PC-9 (cell line): ENCODE measurements at regions not wholly inside any gene's neighbourhood (a gene's known extent, or its start where the extent isn't known, plus 50 kb on each side); places are given as distances from the start of the nearest gene placed in this dataset.

Experiments used
- BruUV-seq: library from RNA; stranded (reverse); fragments of 400-500 nt; replicated peaks from 2 replicates; lab custom pipeline; 2021; lab: Mats Ljungman, UMichigan
- CTCF ChIA-PET: fragments of 300-600 bp; sonication (Branson Sonifier 250); formaldehyde crosslinking; loops from one replicate; lab custom pipeline; 2022; ENCODE audit warnings: antibody characterized with exemption; lab: Charles Lee
- POLR2A ChIA-PET: fragments of 300-600 bp; sonication (Branson Sonifier 250); formaldehyde crosslinking; loops from one replicate; lab custom pipeline; 2022; ENCODE audit warnings: antibody characterized with exemption; ENCODE audit not compliant: unreplicated experiment; lab: Charles Lee
- DNase-seq, 2 experiments: peaks; one replicate each; pipeline versions ENCODE4 v3.0.0 to v3.0.0-alpha.2; 2015 to 2022; ENCODE audit warnings: mixed read lengths in 1 of 2
- H2AFZ ChIP-seq: fragments of 200-600 bp; sonication (generic); 2 replicates; pipeline ENCODE4 v1.8.1; 2017; ENCODE audit warnings: antibody characterized with exemption
- H3F3A ChIP-seq: fragments of 200-600 bp; sonication (generic); 2 replicates; pipeline ENCODE4 v1.8.1; 2017; ENCODE audit warnings: antibody characterized with exemption, mild to moderate bottlenecking, low read depth; ENCODE audit not compliant: insufficient read depth
- H3K27ac ChIP-seq: fragments of 200-600 bp; sonication (generic); 2 replicates; pipeline ENCODE4 v1.6.1; 2016; ENCODE audit warnings: mixed run types
- H3K27me3 ChIP-seq: fragments of 200-600 bp; sonication (generic); 2 replicates; pipeline ENCODE4 v1.6.1; 2016; ENCODE audit warnings: low read depth, mixed run types; ENCODE audit not compliant: insufficient read depth
- H3K36me3 ChIP-seq: fragments of 200-600 bp; sonication (generic); 2 replicates; pipeline ENCODE4 v1.6.1; 2016; ENCODE audit warnings: low read depth, mixed run types
- H3K4me1 ChIP-seq: fragments of 200-600 bp; sonication (generic); replicated peaks from 2 replicates; pipeline ENCODE4 v1.6.1; 2016; ENCODE audit warnings: mixed run types; ENCODE audit not compliant: insufficient read depth
- H3K4me2 ChIP-seq: fragments of 200-600 bp; sonication (generic); 2 replicates; pipeline ENCODE4 v1.6.1; 2017; ENCODE audit warnings: mixed run types
- H3K4me3 ChIP-seq: fragments of 200-600 bp; sonication (generic); 2 replicates; pipeline ENCODE4 v1.6.1; 2016; ENCODE audit warnings: mixed run types
- H3K79me2 ChIP-seq: fragments of 200-600 bp; sonication (generic); 2 replicates; pipeline ENCODE4 v1.6.1; 2017; ENCODE audit warnings: low read depth, mixed run types
- H3K9me2 ChIP-seq: fragments of 200-600 bp; sonication (generic); 2 replicates; pipeline ENCODE4 v1.8.1; 2017; ENCODE audit warnings: mild to moderate bottlenecking; ENCODE audit not compliant: insufficient read depth
- H3K9me3 ChIP-seq: fragments of 200-600 bp; sonication (generic); 2 replicates; pipeline ENCODE4 v1.8.1; 2016; ENCODE audit warnings: low read depth; ENCODE audit not compliant: insufficient read depth
- H4K20me1 ChIP-seq: fragments of 200-600 bp; sonication (generic); 2 replicates; pipeline ENCODE4 v1.8.1; 2017; ENCODE audit not compliant: insufficient read depth
- CTCF ChIP-seq: fragments of 200-600 bp; sonication (generic); conservative IDR thresholded peaks from 2 replicates; pipeline ENCODE4 v1.6.1; 2017; ENCODE audit warnings: mixed run types, antibody characterized with exemption, mild to moderate bottlenecking, moderate library complexity
- EZH2 ChIP-seq: fragments of 200-600 bp; sonication (generic); IDR thresholded peaks from 2 replicates; pipeline ENCODE4 v1.8.0; 2017; ENCODE audit warnings: antibody characterized with exemption, low read depth
- intact Hi-C: fragments of 100-400 bp; cut with micrococcal nuclease; formaldehyde crosslinking; loops from one replicate; pipeline ENCODE4 v1.10.0; 2022; ENCODE audit not compliant: unreplicated experiment

GRCh38 chr10:130869179-130869841 lies 442.2 kb downstream of the TCERG1L start:
- H4K20me1 ChIP-seq: no peaks in the 10 kb centered on the region
- H3K9me2 ChIP-seq: no peaks in the 10 kb centered on the region
- no peaks in the 10 kb centered on the region for H3K9me3 ChIP-seq
- no peak overlapping the region for H2AFZ ChIP-seq
- no peaks in the 10 kb centered on the region for H3K4me1 ChIP-seq
- ChIA-PET POLR2A (no interaction called here), CTCF (no interaction called here)
- no peaks in the 10 kb centered on the region for H3K79me2 ChIP-seq
- H3K4me2 ChIP-seq: no peak overlapping the region
- no peak overlapping the region for H3K4me3 ChIP-seq
- H3K27me3 ChIP-seq: 0 out of 2 replicates have a peak, but pooled peaks cover 6% of the 10 kb centered on the region
- H3K36me3 ChIP-seq: no peaks in the 10 kb centered on the region
- intact Hi-C loops: no loop called here
- TF ChIP-seq EZH2: no peak
- TF ChIP-seq CTCF: no peak
- no TSS peak for BruUV-seq
- no peak overlapping the region for H3K27ac ChIP-seq
- DNase-seq: no peak
- no peaks in the 10 kb centered on the region for H3F3A ChIP-seq

GRCh38 chr10:130871406-130871805 lies 440.1 kb downstream of the TCERG1L start:
- no peak overlapping the region for H2AFZ ChIP-seq
- 0 out of 2 replicates have a peak, but pooled peaks cover 6% of the 10 kb centered on the region for H3K27me3 ChIP-seq
- no peaks in the 10 kb centered on the region for H3K79me2 ChIP-seq
- CTCF ChIA-PET: no interaction called here
- no peak overlapping the region for H3K4me3 ChIP-seq
- H3F3A ChIP-seq: no peaks in the 10 kb centered on the region
- DNase-seq: no peak
- no peak overlapping the region for H3K4me2 ChIP-seq
- H3K36me3 ChIP-seq: no peaks in the 10 kb centered on the region
- no peaks in the 10 kb centered on the region for H4K20me1 ChIP-seq
- no peak overlapping the region for H3K27ac ChIP-seq
- no peaks in the 10 kb centered on the region for H3K9me3 ChIP-seq
- BruUV-seq: no TSS peak
- POLR2A ChIA-PET: no interaction called here
- no peaks in the 10 kb centered on the region for H3K4me1 ChIP-seq
- H3K9me2 ChIP-seq: no peaks in the 10 kb centered on the region
- no peak for TF ChIP-seq EZH2
- intact Hi-C loops: no loop called here

GRCh38 chr10:130873636-130874035 lies 437.9 kb downstream of the TCERG1L start:
- DNase-seq: no peak
- no peak overlapping the region for H2AFZ ChIP-seq
- H3K4me3 ChIP-seq: no peak overlapping the region
- no peak overlapping the region for H3K27ac ChIP-seq
- ChIA-PET CTCF (no interaction called here), POLR2A (no interaction called here)
- H3K36me3 ChIP-seq: no peaks in the 10 kb centered on the region
- no peaks in the 10 kb centered on the region for H4K20me1 ChIP-seq
- H3K4me1 ChIP-seq: no peaks in the 10 kb centered on the region
- no peaks in the 10 kb centered on the region for H3K9me3 ChIP-seq
- no peaks in the 10 kb centered on the region for H3F3A ChIP-seq
- H3K27me3 ChIP-seq: 0 out of 2 replicates have a peak, but pooled peaks cover 6% of the 10 kb centered on the region
- intact Hi-C loops: no loop called here
- TF ChIP-seq CTCF (no peak), EZH2 (no peak)
- no peaks in the 10 kb centered on the region for H3K9me2 ChIP-seq
- H3K4me2 ChIP-seq: no peak overlapping the region
- BruUV-seq: no TSS peak
- H3K79me2 ChIP-seq: no peaks in the 10 kb centered on the region

GRCh38 chr10:130875116-130875515 lies 436.4 kb downstream of the TCERG1L start:
- no peak overlapping the region for H3K4me3 ChIP-seq
- no TSS peak for BruUV-seq

More at GRCh38 chr10:130875116-130875515, 436.4 kb downstream of the TCERG1L start:
- H3K4me2 ChIP-seq: no peak overlapping the region
- H3K9me2 ChIP-seq: no peaks in the 10 kb centered on the region
- no peak overlapping the region for H3K27ac ChIP-seq
- no peaks in the 10 kb centered on the region for H3K79me2 ChIP-seq
- H3K9me3 ChIP-seq: no peaks in the 10 kb centered on the region
- H3K4me1 ChIP-seq: no peaks in the 10 kb centered on the region
- no peaks in the 10 kb centered on the region for H3K27me3 ChIP-seq
- no peaks in the 10 kb centered on the region for H3K36me3 ChIP-seq
- H3F3A ChIP-seq: no peaks in the 10 kb centered on the region
- DNase-seq: no peak
- ChIA-PET CTCF (no interaction called here), POLR2A (no interaction called here)
- H2AFZ ChIP-seq: no peak overlapping the region
- no peaks in the 10 kb centered on the region for H4K20me1 ChIP-seq
- no peak for TF ChIP-seq EZH2
- TF ChIP-seq CTCF: no peak
- intact Hi-C loops: no loop called here
